OCI-LY7 (cell line): ENCODE measurements at regions not wholly inside any gene's neighbourhood (a gene's known extent, or its start where the extent isn't known, plus 50 kb on each side); places are given as distances from the start of the nearest gene placed in this dataset.
"Not testable (repeated sequence)": the region's sequence is repeated elsewhere in the genome, so short reads cannot be mapped to it uniquely, and the experiment has no call there.

ENCODE experiments used
- EZH2phosphoT487 ChIP-seq: fragments of 200-600 bp; sonication (generic); IDR thresholded peaks from 2 replicates; pipeline ENCODE4 v1.6.1; 2018; ENCODE audit warnings: low read depth, borderline replicate concordance, mild to moderate bottlenecking, mixed run types, antibody characterized with exemption, low read length, moderate library complexity, mixed read lengths
- TF ChIP-seq, protein P1 (sequence below): fragments of 200-600 bp; sonication (generic); conservative IDR thresholded peaks from 2 replicates; pipeline ENCODE4 v1.5.1; 2014; ENCODE audit warnings: mild to moderate bottlenecking, antibody characterized with exemption, low read length, moderate library complexity, mixed read lengths

DNA sequence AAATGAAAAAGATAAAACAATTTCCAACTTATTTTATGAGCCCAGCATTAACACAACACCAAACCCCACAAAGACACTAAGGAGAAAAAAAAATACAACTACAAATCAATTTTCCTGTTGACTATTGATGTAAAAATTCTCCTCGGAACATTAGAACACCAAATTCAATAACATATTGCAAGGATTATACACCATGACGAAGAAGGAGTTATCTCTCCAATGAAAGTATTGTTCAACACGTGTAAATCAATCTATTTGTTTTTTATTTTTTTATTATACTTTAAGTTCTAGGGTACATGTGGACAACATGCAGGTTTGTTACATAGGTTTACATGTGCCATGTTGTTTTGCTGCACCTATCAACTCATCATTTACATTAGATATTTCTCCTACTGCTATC is 1632.3 kb downstream of the SPATA31A7 start:
- TF ChIP-seq, protein P1, sequence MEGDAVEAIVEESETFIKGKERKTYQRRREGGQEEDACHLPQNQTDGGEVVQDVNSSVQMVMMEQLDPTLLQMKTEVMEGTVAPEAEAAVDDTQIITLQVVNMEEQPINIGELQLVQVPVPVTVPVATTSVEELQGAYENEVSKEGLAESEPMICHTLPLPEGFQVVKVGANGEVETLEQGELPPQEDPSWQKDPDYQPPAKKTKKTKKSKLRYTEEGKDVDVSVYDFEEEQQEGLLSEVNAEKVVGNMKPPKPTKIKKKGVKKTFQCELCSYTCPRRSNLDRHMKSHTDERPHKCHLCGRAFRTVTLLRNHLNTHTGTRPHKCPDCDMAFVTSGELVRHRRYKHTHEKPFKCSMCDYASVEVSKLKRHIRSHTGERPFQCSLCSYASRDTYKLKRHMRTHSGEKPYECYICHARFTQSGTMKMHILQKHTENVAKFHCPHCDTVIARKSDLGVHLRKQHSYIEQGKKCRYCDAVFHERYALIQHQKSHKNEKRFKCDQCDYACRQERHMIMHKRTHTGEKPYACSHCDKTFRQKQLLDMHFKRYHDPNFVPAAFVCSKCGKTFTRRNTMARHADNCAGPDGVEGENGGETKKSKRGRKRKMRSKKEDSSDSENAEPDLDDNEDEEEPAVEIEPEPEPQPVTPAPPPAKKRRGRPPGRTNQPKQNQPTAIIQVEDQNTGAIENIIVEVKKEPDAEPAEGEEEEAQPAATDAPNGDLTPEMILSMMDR: not testable (repeated sequence)
- TF ChIP-seq EZH2phosphoT487: not testable (repeated sequence)
